ENCODE measurements at regions not wholly inside any gene's neighbourhood (a gene's known extent, or its start where the extent isn't known, plus 50 kb on each side); places are given as distances from the start of the nearest gene placed in this dataset.

- TF ChIP-seq ZNF217 (IDR thresholded peaks at IDR 0.05) = no peak
- TF ChIP-seq RAD21 (IDR thresholded peaks at IDR 0.05; ENCODE audit: insufficient read depth, low read depth, low read length) = no peak
- no peak for TF ChIP-seq TBL1XR1 (IDR thresholded peaks at IDR 0.05; ENCODE audit: low read depth, low read length)
- no peak for TF ChIP-seq POLR2A (IDR thresholded peaks at IDR 0.05; ENCODE audit: low read depth, low read length)
- no peak for TF ChIP-seq CTCF (IDR thresholded peaks at IDR 0.05 in 2 of 3, conservative IDR thresholded peaks at IDR 0.05 in 1 of 3; ENCODE audit: control insufficient read depth in 2 of 3, extremely low read depth in 1 of 3, insufficient read depth in 1 of 3, low read depth in 3 of 3, low read length in 3 of 3)
- TF ChIP-seq ZBTB33 (IDR thresholded peaks at IDR 0.05) = no peak
- TF ChIP-seq SRF (IDR thresholded peaks at IDR 0.05; ENCODE audit: low read depth in 2 of 2, low read length in 2 of 2) = no peak
- no peak for TF ChIP-seq CEBPB (IDR thresholded peaks at IDR 0.05; ENCODE audit: borderline replicate concordance in 1 of 2, low read depth in 2 of 2, low read length in 2 of 2)
- no peak for TF ChIP-seq CEBPZ (IDR thresholded peaks at IDR 0.05; ENCODE audit: low read depth, low read length)
- no peak for TF ChIP-seq GABPA (IDR thresholded peaks at IDR 0.05; ENCODE audit: low read depth)
- TF ChIP-seq TAF1 (IDR thresholded peaks at IDR 0.05; ENCODE audit: borderline replicate concordance, low read depth, low read length) = no peak
- no peak for TF ChIP-seq USF1 (IDR thresholded peaks at IDR 0.05; ENCODE audit: borderline replicate concordance, extremely low read length, insufficient read depth, low read depth, low read length)
These were observed 312.9 kb downstream of the CYP26B1 start for GRCh38 chr2:71834796-71835195.

Data from GM12878 (cell line).